Neutrophil (primary cell): ENCODE measurements at regions not wholly inside any gene's neighbourhood (a gene's known extent, or its start where the extent isn't known, plus 50 kb on each side); places are given as distances from the start of the nearest gene placed in this dataset.

Source experiments
- H3K27ac ChIP-seq: fragments of 200-600 bp; sonication (generic); 2 replicates; pipeline ENCODE4 v1.5.1; 2016; ENCODE audit warnings: mild to moderate bottlenecking, moderate library complexity
- H3K27me3 ChIP-seq: fragments of 200-600 bp; sonication (generic); 2 replicates; pipeline ENCODE4 v1.6.0; 2016; ENCODE audit warnings: mild to moderate bottlenecking
- H3K36me3 ChIP-seq: fragments of 200-600 bp; sonication (generic); 2 replicates; pipeline ENCODE4 v1.5.1; 2017
- H3K4me1 ChIP-seq, 2 experiments: fragments of 200-600 bp in 1 of 2; sonication (generic) in 1 of 2; 1 replicate in 1 of 2; 2 replicates in 1 of 2; pipeline versions ENCODE4 v1.5.1 to v1.6.1; 2013 to 2016; ENCODE audit warnings: low read depth in 1 of 2, low read length in 1 of 2, mild to moderate bottlenecking in 1 of 2, moderate library complexity in 1 of 2; ENCODE audit not compliant: control insufficient read depth in 1 of 2, insufficient read depth in 1 of 2
- H3K4me3 ChIP-seq, 2 experiments: fragments of 200-600 bp in 1 of 2; sonication (generic) in 1 of 2; 1 replicate in 1 of 2; 2 replicates in 1 of 2; pipeline ENCODE4 v1.5.1; 2013 to 2016; ENCODE audit warnings: low read depth in 1 of 2, low read length in 1 of 2, mild to moderate bottlenecking in 1 of 2, moderate library complexity in 1 of 2
- H3K9me3 ChIP-seq: fragments of 200-600 bp; sonication (generic); 2 replicates; pipeline ENCODE4 v1.5.1; 2016
- TF ChIP-seq, protein P1 (sequence below): fragments of 200-600 bp; sonication (generic); IDR thresholded peaks from 2 replicates; pipeline ENCODE4 v1.5.1; 2016; ENCODE audit warnings: antibody characterized with exemption

DNA sequence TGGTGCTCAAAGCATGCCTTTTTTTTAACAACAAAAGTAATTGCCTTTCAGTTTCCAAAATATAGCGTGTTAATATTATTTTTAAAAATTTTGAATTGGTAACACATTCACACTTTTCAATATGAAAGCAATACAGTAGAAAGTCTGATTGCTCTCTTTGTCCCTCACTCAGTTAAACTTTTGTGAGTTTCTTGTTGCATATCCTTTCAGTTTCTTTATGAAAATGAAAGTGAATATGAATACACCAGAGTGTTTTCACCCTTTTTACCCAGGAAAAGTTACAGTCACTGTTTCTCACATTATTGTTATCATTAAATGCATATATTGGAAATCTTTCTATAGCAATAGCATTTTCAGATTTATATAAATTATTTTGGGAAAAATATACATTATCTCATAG, 377.4 kb upstream of the CRIM1 start:
- no peaks in the 10 kb centered on the region for H3K4me1 ChIP-seq
- H3K4me3 ChIP-seq = no peak overlapping the region
- H3K36me3 ChIP-seq = no peaks in the 10 kb centered on the region
- H3K27ac ChIP-seq = no peak overlapping the region
- no peaks in the 10 kb centered on the region for H3K9me3 ChIP-seq
- TF ChIP-seq, protein P1, sequence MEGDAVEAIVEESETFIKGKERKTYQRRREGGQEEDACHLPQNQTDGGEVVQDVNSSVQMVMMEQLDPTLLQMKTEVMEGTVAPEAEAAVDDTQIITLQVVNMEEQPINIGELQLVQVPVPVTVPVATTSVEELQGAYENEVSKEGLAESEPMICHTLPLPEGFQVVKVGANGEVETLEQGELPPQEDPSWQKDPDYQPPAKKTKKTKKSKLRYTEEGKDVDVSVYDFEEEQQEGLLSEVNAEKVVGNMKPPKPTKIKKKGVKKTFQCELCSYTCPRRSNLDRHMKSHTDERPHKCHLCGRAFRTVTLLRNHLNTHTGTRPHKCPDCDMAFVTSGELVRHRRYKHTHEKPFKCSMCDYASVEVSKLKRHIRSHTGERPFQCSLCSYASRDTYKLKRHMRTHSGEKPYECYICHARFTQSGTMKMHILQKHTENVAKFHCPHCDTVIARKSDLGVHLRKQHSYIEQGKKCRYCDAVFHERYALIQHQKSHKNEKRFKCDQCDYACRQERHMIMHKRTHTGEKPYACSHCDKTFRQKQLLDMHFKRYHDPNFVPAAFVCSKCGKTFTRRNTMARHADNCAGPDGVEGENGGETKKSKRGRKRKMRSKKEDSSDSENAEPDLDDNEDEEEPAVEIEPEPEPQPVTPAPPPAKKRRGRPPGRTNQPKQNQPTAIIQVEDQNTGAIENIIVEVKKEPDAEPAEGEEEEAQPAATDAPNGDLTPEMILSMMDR = no peak
- H3K27me3 ChIP-seq = no peaks in the 10 kb centered on the region

GRCh38 chr2:35976611-35977010, 379.0 kb upstream of the CRIM1 start:
- no peaks in the 10 kb centered on the region for H3K9me3 ChIP-seq
- H3K4me1 ChIP-seq = no peaks in the 10 kb centered on the region
- TF ChIP-seq, protein P1 = no peak
- no peak overlapping the region for H3K27ac ChIP-seq
- no peak overlapping the region for H3K4me3 ChIP-seq
- H3K27me3 ChIP-seq = no peaks in the 10 kb centered on the region
- no peaks in the 10 kb centered on the region for H3K36me3 ChIP-seq

- Histone ChIP-seq H3K4me1 (no peaks in the 10 kb centered on the region), H3K27ac (no peak overlapping the region)
- TF ChIP-seq, protein P1 = no peak
Measured at GRCh38 chr2:35973737-35974132, 381.8 kb upstream of the CRIM1 start.

DNA sequence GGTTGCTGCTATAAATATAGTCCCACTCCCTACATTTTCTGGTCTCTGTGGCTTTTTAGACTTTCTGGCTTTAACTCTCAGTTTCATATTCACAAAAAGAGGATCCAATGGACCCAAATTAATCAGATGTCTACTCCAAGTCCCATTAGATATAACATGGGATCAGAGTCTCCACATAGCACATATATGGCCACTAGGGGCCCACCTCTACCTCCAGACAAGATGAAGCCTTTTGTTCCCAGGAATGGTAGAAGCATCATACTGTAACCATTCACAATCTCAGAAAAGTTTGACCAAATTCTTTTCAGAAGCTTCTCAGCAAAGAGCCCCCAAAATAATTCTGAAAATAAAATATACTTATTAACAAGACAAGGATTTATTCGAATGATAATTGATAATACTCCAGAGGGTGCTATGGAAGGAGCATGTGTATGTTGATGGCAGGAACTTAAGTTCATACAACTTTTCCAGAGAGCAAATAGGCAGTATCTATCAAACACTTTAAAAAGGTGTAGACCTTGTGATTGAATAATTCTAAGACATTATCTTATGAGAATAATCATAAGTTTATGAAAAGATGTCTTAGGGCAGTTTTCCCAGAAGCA, 382.3 kb upstream of the CRIM1 start:
- Histone ChIP-seq H3K27ac (no peak overlapping the region), H3K36me3 (no peaks in the 10 kb centered on the region), H3K27me3 (no peaks in the 10 kb centered on the region), H3K4me3 (no peak overlapping the region), H3K4me1 (no peaks in the 10 kb centered on the region), H3K9me3 (no peaks in the 10 kb centered on the region)
- TF ChIP-seq, protein P1 = no peak

More at GRCh38 chr2:35973737-35974132, 381.8 kb upstream of the CRIM1 start:
- no peak overlapping the region for H3K4me3 ChIP-seq
- no peaks in the 10 kb centered on the region for H3K36me3 ChIP-seq
- H3K27me3 ChIP-seq = no peaks in the 10 kb centered on the region
- H3K9me3 ChIP-seq = no peaks in the 10 kb centered on the region

DNA sequence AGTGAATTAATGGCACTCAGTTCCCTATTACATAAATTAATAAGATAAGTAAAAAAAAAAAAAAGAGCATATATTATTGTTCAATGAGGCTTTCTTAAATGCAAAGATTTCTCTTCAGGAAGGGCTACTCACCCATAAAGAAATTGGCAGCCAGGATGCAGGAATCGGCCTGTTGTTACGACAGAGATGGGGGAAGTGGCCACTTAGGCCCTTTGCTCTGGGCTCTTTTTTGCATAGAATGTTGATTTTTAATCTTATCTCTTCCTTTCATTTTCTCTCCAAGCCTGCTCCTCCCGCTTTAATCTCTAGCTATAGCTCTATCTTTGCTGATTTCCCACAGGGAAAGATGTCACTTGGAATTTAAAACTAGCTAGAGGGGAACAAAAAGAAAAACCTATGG, 391.8 kb upstream of the CRIM1 start:
- Histone ChIP-seq H3K9me3 (no peaks in the 10 kb centered on the region), H3K36me3 (no peaks in the 10 kb centered on the region), H3K4me1 (no peaks in the 10 kb centered on the region), H3K27me3 (no peaks in the 10 kb centered on the region), H3K27ac (no peak overlapping the region), H3K4me3 (no peak overlapping the region)
- TF ChIP-seq, protein P1 = no peak

DNA sequence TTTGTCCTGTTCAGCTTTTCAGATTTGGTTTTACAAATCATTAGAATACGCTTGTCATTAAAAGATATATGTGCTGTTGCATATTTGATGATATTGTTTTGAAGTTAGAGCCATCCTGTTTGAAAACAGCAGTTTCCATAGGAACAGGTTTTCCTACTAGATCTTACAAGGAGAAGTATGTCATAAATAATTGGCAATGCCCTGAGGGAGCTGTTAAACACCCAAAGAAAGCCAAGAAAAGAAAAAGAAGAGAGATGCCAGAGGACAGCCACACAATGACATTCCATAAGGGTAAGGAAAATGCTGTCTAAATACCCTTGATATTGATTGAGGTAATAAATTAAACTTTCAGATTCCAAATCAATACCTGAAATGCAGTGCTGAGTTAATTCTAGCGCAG, 392.2 kb upstream of the CRIM1 start:
- TF ChIP-seq, protein P1 = no peak
- no peaks in the 10 kb centered on the region for H3K36me3 ChIP-seq
- no peaks in the 10 kb centered on the region for H3K4me1 ChIP-seq
- no peaks in the 10 kb centered on the region for H3K27me3 ChIP-seq
- H3K27ac ChIP-seq = no peak overlapping the region
- H3K4me3 ChIP-seq = no peak overlapping the region
- no peaks in the 10 kb centered on the region for H3K9me3 ChIP-seq
